ENCODE measurements at regions not wholly inside any gene's neighbourhood (a gene's known extent, or its start where the extent isn't known, plus 50 kb on each side); places are given as distances from the start of the nearest gene placed in this dataset.

DNA sequence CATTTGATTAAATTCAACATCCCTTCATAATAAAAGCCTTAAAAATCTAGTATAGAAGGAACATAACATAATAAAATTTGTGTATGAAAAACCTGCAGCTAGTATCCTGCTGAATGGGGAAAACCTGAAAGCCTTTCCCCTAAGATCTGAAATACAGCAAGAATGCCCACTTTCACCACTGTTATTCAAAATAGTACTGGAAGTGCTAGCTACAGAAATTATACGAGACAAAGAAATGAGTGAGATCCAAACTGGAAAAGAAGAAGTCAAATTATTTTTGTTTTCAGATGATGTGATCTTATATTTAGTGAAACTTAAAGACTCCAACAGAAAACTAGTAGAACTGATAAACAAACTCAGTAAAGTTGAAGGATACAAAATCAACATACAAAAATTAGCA lies 152.9 kb downstream of the RTL3 start:
- TF ChIP-seq POLR2A (IDR thresholded peaks at IDR 0.05; ENCODE audit: low read length) = no peak
- TF ChIP-seq GATA1 (IDR thresholded peaks at IDR 0.05; ENCODE audit: low read depth, low read length) = no peak

Measured in erythroblast (primary cell).